Stomach smooth muscle (tissue), 2 donors: ENCODE measurements at regions not wholly inside any gene's neighbourhood (a gene's known extent, or its start where the extent isn't known, plus 50 kb on each side); places are given as distances from the start of the nearest gene placed in this dataset.

Source experiments
- H3K27ac ChIP-seq: one replicate; pipeline ENCODE4 v1.7.0; 2013; ENCODE audit warnings: mild to moderate bottlenecking, low read length, inconsistent platforms
- H3K27me3 ChIP-seq, 2 donors: one replicate each; pipeline ENCODE4 v1.7.0; 2013; ENCODE audit warnings: low read length in 2 of 2; ENCODE audit not compliant: insufficient read depth in 2 of 2, control insufficient read depth in 1 of 2
- H3K36me3 ChIP-seq, 2 donors: one replicate each; pipeline ENCODE4 v1.7.0; 2013; ENCODE audit warnings: low read length in 2 of 2; ENCODE audit not compliant: control insufficient read depth in 2 of 2, insufficient read depth in 2 of 2
- H3K4me1 ChIP-seq: one replicate; pipeline ENCODE4 v1.7.0; 2013; ENCODE audit warnings: low read length; ENCODE audit not compliant: control insufficient read depth, insufficient read depth
- H3K4me3 ChIP-seq, 2 donors: one replicate each; pipeline ENCODE4 v1.7.0; 2013; ENCODE audit warnings: low read length in 2 of 2
- H3K9ac ChIP-seq, 2 donors: one replicate each; pipeline ENCODE4 v1.7.0; 2013; ENCODE audit warnings: low read length in 2 of 2, mild to moderate bottlenecking in 1 of 2
- H3K9me3 ChIP-seq, 2 donors: one replicate each; pipeline ENCODE4 v1.7.0; 2013; ENCODE audit warnings: low read length in 2 of 2; ENCODE audit not compliant: control insufficient read depth in 2 of 2
- donor health status: healthy.
- donor health status: Pancreatic carcinoma.

DNA sequence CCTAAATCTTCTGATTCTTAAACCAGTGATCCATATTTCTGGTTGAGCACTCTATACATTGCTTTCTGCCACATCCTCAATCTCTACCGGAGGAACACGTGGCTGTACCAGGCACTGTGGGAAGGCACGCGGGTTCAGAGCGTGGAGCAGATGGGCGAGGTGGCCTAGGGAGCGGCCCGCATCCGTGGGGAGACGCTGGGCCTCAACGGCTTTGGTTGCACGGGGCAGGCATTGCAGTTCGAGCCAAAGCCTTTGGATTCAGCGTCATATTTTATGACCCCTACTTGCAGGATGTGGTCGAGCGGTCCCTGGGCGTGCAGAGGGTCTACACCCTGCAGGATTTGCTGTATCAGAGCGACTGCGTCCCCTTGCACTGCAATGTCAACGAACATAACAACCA lies 197.2 kb upstream of the RGMB start:
- Histone ChIP-seq H3K9ac (no peak overlapping the region), H3K27ac (no peak overlapping the region), H3K4me3 (no peak overlapping the region), H3K4me1 (no peaks in the 10 kb centered on the region), H3K9me3 (no peaks in the 10 kb centered on the region), H3K27me3 (no peaks in the 10 kb centered on the region), H3K36me3 (no peaks in the 10 kb centered on the region)

DNA sequence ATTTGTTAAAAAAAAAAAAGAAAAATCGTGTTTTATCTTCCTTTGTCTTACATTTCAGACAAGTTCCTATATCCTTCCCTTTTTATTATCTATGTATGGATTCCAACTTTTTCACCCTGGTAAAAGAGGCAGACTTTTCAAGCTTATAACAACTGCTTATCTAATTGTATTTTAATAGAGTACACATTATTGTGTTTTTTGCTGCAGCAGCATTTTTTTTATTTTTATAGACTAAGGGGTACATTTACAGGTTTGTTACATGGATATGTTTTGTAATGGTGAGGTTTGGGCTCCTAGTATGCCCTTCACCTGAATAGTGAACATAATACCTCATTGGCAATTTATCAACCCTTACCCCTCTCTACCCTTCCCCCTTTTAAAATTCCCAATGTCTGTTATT lies 195.0 kb upstream of the RGMB start:
- no peaks in the 10 kb centered on the region for H3K9me3 ChIP-seq
- H3K36me3 ChIP-seq = no peaks in the 10 kb centered on the region
- no peak overlapping the region for H3K9ac ChIP-seq
- no peaks in the 10 kb centered on the region for H3K4me1 ChIP-seq
- H3K27ac ChIP-seq = no peak overlapping the region
- H3K4me3 ChIP-seq = no peak overlapping the region
- H3K27me3 ChIP-seq = no peaks in the 10 kb centered on the region

DNA sequence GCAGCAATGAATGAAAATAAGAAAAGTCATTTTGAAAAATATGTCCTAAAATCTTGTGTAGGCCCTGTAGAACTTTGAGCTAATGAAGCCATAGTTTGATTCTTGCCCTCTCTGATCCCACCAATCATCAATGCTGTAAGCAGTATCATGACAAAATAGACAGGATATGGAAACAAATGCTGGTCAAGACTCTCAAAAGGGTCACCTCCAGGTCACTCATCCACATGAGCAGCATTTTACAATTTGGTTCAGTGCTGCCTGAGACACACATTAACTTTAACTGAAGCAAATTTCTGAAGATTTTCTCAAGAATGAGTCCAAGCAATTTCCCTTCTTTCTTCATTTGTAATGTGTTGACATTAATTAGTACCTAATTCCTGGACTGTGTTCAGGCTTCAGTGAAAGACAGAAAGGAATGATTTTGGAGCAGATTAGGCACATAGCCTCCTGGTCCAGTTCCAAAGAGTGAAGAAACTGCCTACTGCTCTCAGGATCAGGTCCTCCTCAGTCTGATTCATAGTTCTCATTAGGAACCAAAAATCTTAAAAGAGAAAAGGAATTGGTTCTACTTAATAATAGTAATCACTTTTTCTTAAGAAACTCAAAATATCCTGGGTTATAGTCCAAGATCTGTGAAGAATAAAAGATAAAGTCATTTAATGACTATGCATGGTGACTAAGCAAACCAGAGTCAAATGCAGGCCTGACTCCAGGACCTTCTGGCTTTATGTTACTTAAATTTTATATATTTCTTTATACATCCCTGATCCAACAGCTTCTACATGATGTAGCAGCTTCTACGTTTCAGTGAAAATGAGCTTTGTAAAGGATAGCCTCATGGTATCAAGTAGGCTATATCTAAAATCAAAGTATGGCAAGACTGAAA lies 192.1 kb upstream of the RGMB start:
- Histone ChIP-seq H3K9ac (no peak overlapping the region), H3K9me3 (no peaks in the 10 kb centered on the region), H3K27me3 (no peaks in the 10 kb centered on the region), H3K27ac (no peak overlapping the region), H3K4me1 (no peaks in the 10 kb centered on the region), H3K36me3 (no peaks in the 10 kb centered on the region), H3K4me3 (no peak overlapping the region)

DNA sequence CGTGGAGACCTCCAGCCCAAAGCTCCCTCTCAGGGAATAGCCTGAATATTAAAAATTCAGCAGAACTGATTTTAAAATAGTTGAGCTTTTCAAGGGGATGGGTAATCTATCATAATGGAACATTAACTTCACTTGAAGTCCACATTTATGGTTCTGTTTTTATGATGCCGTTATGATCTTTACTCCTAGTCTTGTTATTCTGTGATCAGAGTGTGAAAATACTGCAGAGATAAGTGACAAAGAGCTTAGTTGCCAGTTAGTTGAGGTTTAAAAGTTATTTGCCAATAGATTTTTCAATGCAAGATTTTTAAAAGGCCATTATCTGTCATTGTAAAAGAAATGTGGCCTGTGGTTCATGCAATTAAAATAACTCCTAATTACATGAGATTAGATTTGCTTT lies 189.9 kb upstream of the RGMB start:
- Histone ChIP-seq H3K9ac (no peak overlapping the region), H3K27me3 (no peaks in the 10 kb centered on the region), H3K4me3 (no peak overlapping the region), H3K27ac (no peak overlapping the region), H3K9me3 (no peaks in the 10 kb centered on the region), H3K4me1 (no peaks in the 10 kb centered on the region), H3K36me3 (no peaks in the 10 kb centered on the region)

DNA sequence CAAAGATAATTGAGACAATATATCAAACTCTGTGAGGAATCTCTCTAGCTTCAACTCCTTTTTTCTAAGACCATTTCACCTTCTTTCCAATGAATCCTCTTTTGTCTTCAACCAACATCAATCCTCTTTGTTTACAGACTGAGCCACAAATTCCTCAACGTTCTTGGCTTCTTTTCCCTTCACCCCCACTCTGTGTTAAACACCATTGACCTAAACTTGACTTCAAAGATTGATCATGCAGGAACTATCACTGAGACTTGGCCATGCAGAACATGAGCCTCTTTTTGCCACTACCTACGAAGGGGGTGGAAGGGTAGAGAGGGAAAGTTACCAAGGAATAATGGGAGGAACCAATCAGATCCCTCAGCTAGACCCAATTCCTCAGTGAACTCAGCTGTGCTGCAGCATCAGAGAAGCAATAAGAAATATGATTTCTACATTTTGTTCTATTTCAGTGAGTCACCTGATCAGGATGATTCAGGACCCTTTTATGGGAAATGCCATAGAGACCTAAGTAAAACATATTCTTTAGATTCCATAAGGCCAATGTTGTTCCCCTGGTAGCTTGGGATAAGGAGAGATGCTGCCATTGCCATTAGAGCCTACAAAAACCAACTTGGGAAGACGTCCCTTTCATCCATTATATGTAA lies 187.7 kb upstream of the RGMB start:
- Histone ChIP-seq H3K27ac (no peak overlapping the region), H3K4me1 (no peaks in the 10 kb centered on the region), H3K27me3 (no peaks in the 10 kb centered on the region), H3K9me3 (peaks cover 0 to 4% of the 10 kb centered on the region in 2 donors), H3K36me3 (no peaks in the 10 kb centered on the region), H3K4me3 (no peak overlapping the region), H3K9ac (no peak overlapping the region)

DNA sequence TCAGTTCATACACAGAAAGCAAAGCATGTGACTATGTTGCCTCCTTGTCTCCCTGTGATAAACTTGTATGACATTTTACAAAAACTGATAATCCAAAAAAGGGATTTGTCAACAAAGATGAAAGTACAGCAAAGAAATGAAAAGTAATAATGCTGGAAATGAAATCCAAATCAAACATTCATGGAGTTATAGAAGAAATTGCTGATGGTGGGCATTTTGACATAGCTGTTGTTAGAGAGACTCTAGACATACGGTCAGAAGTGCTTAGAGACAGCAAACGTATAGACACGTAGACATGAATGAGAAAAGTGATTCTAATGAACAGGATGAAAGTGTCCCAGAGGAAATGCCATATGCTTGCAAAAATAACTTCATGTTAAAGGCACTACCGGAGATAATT lies 186.9 kb upstream of the RGMB start:
- no peaks in the 10 kb centered on the region for H3K4me1 ChIP-seq
- no peak overlapping the region for H3K27ac ChIP-seq
- H3K36me3 ChIP-seq = no peaks in the 10 kb centered on the region

DNA sequence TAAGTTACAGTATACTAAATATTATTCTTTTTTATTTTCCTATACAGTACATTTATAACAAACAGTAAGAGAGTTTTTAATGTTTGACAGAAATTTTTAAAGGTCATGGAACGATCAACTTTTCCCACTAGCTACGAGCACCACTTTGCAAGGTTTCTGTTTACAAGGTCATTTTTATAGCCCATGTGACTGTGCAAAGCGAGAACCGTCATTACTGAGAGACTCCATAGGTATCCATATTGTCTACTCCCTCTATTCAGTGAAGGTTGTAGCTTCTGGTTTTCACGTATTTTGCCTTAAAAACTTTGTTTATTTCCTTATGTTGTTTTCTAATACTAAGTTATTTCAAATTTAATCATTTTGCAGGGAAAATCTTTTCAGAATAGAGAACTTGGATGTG lies 186.3 kb upstream of the RGMB start:
- H3K27ac ChIP-seq = no peak overlapping the region
- H3K36me3 ChIP-seq = no peaks in the 10 kb centered on the region
- no peaks in the 10 kb centered on the region for H3K27me3 ChIP-seq
- no peaks in the 10 kb centered on the region for H3K4me1 ChIP-seq
- H3K9me3 ChIP-seq = peaks cover 0 to 4% of the 10 kb centered on the region in 2 donors
- H3K4me3 ChIP-seq = no peak overlapping the region
- H3K9ac ChIP-seq = no peak overlapping the region

More for the DNA sequence above, 186.9 kb upstream of the RGMB start:
- Histone ChIP-seq H3K9me3 (peaks cover 0 to 4% of the 10 kb centered on the region in 2 donors), H3K27me3 (no peaks in the 10 kb centered on the region), H3K9ac (no peak overlapping the region), H3K4me3 (no peak overlapping the region)

DNA sequence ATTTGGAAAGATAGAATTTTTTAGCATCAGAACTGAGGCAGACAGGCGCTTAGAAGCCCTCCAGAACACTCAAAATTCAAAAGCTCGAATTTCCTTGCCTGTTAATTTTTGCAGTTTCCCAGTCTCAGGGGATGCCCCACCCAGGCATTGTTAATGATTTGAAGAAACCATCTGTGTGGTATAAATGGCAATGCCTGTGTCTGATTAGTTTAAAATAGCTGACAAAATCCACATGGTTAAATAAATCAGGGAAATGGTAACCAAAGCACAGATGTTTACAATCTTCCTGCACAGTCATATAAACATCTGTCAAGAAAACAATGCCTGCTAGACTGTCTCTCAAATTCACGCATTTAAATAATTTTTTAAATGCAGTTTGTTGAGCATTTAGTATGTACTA lies 185.2 kb upstream of the RGMB start:
- Histone ChIP-seq H3K36me3 (no peaks in the 10 kb centered on the region), H3K27me3 (no peaks in the 10 kb centered on the region), H3K4me1 (no peaks in the 10 kb centered on the region), H3K27ac (no peak overlapping the region), H3K9ac (no peak overlapping the region), H3K9me3 (peaks cover 0 to 4% of the 10 kb centered on the region in 2 donors), H3K4me3 (no peak overlapping the region)

DNA sequence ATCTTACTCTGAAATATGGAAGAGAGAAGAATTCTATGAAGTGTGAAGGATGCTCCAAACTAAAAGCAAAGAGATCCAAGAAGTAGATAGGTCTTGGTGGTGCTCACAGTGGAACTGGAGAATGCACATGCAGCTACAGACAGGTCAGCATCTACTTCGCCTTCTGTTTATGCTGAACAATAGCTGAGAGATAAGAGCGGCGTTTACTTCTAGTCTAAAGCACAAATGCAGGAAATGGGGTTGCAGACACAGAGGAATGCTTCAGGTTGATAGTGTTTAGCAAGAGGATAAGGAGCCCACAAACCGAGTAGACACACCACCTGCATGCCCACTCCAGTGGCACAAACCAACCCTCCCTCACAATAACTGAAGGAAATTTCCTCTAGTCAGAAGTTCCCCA lies 180.0 kb upstream of the RGMB start:
- Histone ChIP-seq H3K27ac (no peak overlapping the region), H3K9ac (no peak overlapping the region), H3K4me3 (no peak overlapping the region), H3K27me3 (no peaks in the 10 kb centered on the region), H3K9me3 (peaks cover 0 to 4% of the 10 kb centered on the region in 2 donors), H3K4me1 (no peaks in the 10 kb centered on the region), H3K36me3 (no peaks in the 10 kb centered on the region)

DNA sequence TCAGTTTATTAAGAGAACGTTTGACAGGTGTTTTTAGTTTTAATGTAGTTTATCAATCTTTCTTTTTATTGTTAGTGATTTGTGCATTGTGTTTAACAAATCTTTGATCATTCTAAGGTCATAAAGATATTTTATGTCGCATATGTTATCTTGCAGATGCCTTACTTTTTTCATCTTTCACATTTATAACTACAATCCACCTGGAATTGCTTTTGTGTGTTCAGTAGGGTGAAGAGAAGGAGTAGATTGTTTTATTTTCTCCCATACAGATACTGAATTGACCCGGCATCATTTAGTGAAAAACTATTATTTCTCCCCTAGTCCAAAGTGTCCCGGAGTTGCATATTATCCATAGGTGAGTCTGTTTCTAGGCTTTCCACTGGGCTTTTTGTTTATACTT lies 179.4 kb upstream of the RGMB start:
- H3K4me3 ChIP-seq = no peak overlapping the region
- H3K9ac ChIP-seq = no peak overlapping the region
- H3K36me3 ChIP-seq = no peaks in the 10 kb centered on the region
- H3K9me3 ChIP-seq = peaks cover 0 to 4% of the 10 kb centered on the region in 2 donors
- H3K4me1 ChIP-seq = no peaks in the 10 kb centered on the region
- H3K27ac ChIP-seq = no peak overlapping the region
- no peaks in the 10 kb centered on the region for H3K27me3 ChIP-seq

DNA sequence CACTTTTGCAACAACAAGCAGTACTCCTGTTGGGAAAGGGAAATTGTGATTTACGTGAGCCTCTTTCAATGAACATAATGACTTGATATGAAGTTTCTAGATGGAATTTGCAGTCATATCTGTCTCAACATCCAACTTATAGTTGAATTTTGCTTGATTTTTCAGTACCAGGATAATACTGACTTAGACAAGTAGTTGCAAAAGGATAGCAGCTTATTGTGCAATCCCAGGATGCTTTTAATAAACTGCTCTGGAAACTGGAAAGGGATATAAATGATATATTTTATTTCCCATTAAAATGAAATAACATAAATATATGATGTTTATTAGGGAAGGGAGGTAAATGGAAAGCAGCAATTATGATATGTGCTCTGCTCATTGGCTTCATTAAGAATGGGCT lies 174.4 kb upstream of the RGMB start:
- no peaks in the 10 kb centered on the region for H3K36me3 ChIP-seq
- H3K4me3 ChIP-seq = no peak overlapping the region
- no peaks in the 10 kb centered on the region for H3K9me3 ChIP-seq
- no peak overlapping the region for H3K27ac ChIP-seq
- H3K4me1 ChIP-seq = no peaks in the 10 kb centered on the region
- no peak overlapping the region for H3K9ac ChIP-seq
- no peaks in the 10 kb centered on the region for H3K27me3 ChIP-seq
